Stimulated activated CD8-positive, alpha-beta memory T cell treated with anti-CD3 and anti-CD28 coated beads, Interleukin-7, amount 100 ng/mL, for 48 hours (primary cell): ENCODE measurements at regions not wholly inside any gene's neighbourhood (a gene's known extent, or its start where the extent isn't known, plus 50 kb on each side); places are given as distances from the start of the nearest gene placed in this dataset.

Experiments
- DNase-seq, 2 donors: peaks; one replicate each; pipeline ENCODE4 v3.0.0-alpha.2; 2020; ENCODE audit warnings: low read depth in 1 of 2; ENCODE audit errors: extremely low read depth in 1 of 2

DNA sequence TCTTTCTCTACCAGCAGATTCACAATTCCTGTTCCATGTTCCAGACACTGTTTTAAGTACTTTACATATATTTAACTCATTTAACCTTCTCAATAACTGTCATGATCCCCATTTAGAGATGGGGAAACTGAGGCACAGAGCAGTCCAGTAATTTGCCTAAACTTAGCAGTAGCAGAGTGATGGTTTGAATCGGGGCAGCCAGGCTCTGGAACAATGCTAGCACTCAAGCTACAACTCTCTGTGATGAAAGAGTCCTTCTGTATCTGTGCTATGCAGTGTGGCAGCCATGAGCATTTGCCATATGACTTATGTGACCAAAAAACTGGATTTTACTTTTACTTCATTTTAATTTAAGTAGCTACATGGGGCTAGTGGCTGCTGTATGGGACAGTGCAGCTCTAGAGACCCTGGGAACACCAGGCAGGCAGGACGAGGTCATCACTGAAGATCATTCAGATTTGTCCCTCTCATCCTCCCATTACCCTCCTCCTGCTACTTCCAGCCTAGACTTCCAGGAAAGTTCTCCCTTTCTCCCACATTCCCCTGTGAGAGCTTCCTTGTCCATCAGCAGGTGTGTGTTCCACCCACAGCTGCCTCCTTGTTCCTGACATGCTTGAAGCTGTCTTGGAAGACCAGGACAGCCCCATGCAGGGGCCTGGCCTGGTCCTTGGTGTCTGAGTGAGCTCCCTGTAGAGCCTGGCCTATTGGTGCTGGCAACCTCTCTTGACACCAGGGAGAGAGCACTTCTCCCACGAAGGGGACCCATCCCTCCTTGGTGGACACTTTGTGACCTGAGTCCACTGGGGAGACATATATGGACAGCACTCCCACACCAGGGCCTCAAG is 157.0 kb downstream of the MRPL14 start:
- no peak for DNase-seq

DNA sequence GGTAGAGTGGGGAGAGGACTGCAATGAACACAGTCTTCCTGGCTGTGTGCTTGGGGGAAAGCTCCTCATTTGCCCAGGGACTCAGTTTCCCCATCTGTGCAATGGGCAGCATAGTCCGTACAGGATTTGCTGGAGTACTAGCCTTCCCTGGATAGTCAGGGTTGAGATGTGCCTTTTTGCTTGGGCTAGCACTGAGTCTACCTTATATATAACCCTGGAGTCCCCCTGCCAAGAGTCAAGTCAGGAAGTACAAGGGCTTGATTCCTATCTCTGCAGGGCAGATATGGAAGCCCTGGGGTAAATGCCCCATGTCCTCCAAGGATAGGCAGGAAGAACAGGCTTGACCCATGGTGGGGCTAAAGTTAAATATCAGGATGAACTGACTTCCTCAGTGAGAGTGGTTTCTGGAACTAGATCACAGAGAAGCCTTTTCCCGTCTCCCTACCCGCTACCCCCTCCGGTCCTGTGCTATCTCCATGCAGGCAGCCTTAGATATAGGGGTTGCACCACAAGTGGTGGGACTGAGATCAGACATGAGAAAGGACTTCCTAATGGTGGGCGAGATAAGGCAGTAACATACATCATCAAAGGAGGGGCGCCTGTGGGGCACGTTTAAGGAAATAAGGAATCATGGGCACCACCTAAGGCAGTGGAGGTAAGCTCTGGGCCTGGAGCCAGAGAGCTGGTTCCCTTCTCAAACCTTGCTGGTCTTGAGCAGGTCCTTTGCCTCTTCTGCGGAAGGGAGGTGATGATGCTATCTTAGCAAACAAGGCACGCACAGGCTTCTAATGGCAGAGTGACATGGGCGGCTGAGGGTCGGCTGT is 157.9 kb downstream of the MRPL14 start:
- DNase-seq: no peak

DNA sequence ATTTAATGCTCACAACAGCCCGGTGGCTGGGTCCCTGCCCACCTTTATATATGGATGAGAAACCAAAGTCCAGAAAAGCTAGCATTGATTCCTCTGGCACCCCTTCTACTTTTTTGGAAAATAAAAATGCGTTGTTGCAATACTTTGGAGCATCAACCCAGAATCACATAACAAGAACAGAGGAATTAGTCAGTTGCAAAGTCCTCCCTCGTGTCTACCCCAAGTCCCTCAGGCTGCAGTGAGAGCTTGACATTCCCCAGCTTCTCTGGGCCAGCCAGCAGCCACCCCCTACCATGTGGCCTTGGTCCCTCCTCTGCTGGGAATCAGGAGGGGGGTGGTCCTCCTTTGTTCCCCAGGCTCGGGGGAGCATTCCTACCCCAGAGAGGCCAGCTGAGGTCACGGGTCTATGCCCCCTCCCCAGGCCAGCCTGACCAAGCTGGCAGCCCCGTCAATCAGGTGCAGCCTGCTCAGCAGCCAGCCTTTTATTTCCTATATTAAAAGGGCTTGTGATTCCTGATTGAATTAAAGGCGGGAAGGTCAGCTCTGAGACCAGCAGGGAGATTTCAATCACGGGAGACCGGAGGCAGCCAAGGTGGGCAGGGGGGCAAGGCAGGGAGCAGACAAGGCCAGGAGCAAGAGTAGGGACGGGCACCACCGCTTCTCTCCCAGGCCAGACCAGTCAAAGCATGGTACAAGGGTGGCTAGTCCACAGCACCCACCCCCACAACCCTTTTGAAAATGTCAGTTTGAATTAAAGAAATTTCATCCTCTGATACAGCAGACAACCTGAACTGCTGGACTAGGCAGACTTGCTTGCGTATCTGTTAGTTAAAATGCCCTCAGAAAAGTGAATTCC is 158.9 kb downstream of the MRPL14 start:
- DNase-seq: no peak

DNA sequence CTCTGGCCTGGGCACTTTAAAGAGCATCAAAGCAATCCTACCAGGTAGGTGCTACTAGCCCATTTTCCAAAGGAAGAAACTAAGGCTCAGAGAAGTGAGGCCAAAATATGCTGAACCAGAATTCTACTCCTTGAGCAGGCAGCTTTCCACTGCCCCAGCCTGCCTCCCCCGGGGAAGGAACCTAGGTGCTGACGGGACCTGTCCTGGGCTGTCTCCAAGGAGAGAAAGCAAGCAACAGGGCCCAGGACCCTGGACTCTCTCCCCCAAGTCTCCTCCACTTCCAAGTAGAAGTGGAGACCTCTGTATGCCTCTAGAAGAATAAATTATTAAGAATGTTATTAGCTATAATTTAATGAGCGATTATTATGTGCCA is 159.5 kb downstream of the MRPL14 start:
- DNase-seq: no peak

DNA sequence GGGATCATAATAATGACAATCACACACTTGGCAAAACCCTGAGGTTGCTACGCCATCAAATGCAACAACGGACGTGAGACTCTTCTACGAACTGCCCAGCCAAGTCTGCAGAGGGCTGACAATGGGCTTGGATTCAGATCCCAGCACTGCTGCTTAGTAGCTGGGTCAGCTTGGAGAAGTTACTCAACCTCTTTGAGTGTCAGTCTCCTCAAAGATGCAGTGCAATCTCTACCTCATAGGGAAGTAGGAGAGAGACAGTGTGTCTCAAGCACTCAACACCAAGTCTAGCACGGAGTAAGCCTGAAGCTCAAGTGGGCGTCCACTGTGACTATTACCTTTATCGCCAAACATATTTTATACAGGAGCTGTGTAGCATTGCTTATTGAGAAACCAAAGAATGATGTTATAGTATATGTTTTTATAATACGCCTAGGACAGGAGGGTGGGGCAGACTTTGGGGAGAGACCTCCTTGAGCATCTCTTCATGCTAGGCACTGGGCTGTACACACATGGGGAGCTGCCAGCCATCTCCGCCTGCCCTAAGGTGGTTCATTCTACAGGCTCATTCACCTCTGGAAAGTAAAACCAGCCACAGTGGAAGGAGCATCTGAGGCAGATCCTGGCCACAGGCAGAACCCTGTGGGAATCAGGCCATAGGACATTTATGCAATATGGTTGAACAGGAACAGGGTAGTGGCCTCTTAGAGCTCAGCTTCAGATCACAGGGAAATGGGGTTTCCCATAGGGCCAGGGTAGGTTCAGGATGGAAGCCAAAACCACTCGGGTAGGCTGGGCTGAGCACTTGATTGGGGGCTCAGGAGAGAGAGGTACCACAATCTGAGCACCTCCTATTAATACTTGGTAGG is 160.2 kb downstream of the MRPL14 start:
- no peak for DNase-seq

DNA sequence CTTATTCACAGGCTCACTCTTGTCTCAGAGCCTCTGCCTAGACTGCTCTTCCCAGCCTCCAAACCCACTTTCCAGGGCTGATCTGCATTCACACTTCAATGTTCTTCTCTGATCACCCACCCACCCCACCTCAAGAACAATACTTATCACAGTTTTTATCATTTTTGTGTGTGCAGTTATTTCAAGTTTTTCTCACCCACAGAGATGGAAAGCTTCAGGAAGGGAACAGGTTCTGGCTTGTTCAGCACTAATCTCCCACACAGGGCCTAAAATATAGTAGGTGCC is 160.9 kb downstream of the MRPL14 start:
- DNase-seq: no peak

DNA sequence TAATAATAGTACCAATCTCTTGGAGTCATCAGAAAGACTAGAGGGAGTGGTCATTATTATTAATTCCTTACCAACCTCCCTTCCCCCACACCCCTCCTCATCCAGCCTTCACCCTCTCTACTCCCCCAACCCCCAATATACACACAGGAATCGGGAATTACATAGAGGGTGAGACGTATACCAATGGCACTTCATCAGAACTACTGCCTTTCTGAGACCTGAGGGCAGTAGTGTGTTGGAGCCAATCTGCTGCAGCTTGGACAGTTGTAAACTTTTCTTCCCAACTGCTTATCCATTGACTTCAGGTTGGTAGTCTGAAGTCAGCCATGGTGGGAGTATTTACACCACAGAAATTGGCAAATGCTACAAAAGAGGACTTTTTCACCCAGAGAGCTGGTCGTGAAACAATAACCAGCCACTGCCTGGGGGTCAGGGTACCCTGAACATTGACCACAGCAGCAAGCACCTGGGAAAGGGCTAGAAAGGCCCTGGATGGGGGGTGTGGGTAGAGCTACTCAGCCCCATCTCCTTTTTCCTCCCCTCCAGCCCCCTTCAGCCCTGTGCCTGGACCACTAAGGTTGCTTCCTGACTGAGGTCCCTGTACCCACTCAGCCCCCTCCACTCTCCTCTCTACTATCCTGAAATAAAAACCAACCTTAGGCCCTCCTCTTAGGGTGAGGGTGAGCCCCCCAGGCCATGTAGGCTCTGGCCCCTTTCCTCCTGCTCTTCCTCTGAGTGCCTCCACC is 161.5 kb downstream of the MRPL14 start:
- no peak for DNase-seq

DNA sequence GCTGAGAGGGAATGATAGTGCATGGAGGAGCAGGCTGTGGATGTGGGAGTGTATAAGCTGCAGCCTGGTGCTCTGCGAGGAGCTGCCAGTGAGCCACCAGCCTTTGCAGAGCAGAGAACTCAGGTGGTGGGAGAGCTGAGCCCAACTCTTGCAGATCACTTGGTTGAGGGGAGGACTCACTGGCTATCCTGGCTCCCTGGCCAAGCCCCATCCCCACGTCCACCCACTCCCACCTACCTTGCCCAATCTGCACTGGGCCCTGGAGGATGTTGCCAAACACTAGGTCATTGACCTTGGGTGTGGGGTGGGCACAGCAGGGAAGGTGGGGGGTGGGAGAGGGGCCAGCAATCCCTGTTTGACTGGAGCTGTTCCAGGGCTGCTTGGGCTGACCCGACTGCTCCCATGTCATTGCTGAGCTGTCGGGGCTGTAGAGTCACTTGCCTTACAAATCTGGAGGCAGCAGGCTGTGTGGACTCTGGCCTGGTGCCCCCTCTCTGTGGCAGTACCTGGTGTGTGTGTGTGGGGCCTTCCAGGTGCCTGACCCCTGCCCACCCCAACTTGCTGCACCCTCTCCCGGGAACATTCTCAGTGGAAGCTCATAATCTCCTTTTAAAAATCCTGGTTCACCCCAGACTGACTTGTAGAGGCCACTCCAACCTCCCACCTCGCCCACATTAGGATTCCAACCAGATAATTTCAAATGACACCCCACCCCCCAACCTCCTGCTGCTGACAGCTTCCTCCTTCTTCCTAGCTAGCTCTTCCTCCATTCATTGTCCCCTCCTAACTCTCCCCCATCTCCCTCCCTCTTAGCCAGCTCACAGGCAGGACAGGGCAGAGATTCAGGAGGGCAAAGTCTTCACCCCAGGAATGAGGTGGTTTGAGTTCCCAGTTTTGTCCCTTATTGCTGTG is 162.3 kb downstream of the MRPL14 start:
- DNase-seq: no peak

DNA sequence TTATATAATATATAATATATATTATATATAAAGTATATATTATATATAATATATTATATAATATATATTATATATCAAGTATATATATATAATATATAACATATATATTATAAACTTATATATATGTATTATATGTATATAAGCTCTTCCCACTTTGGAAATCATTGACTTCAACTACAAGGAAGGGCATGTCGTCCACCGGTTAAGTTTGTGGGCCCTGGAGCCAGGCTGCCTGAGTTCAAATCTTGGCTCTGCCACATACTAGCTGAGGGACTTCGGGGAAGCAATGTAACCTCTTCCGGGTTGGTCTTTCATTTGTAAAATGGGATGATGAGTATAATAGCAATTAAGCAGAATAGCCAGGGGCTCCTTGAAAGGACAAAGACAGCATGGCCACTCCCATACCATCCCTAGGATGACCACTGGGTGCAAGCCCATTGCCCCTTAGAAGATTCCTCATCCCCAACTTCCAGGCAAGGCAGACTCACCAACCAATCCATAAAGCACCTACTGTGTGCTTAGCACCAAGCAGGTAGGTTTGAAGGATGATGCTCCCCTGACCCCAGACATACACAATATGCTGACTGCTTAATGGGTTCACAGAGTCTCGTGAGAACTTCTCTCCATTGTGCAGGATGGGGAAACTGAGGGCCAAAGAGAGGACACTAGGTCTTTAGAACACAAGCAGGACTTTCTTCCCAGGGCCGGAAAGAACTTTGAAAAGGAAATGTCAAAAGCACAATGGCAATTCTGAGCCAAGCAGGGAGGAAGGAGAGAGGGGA is 163.2 kb downstream of the MRPL14 start:
- no peak for DNase-seq

DNA sequence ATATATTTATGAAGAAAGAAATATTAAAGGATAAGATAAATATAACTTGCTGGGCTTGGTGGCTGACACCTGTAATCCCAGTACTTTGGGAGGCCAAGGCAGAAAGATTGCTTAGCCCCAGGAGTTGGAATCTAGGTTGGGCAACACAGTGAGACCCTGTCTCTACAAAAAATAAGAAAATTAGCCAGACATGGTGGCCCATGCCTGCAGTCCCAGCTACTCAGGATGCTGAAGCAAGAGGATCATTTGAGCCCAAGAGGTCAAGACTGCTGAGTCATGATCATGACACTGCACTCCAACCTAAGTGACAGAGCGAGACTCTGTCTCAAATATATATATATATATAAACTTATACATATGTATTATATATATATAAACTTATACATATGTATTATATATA is 164.0 kb downstream of the MRPL14 start:
- DNase-seq: no peak

DNA sequence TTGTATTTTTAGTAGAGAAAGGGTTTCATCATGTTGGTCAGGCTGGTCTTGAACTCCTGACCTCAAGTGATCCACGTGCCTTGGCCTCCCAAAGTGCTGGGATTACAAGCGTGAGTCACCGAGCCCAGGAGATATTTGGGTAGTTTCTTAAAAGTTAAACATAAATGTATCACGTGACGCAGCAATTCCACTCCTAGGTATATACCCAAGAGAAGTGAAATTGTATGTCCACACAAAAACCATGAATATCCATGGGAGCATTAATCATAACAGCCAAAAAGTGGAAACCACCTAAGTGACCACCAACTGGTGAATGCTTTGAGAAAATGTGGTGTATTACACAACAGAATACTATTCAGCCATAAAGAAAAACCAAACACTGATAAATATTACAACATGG is 164.8 kb downstream of the MRPL14 start:
- no peak for DNase-seq

DNA sequence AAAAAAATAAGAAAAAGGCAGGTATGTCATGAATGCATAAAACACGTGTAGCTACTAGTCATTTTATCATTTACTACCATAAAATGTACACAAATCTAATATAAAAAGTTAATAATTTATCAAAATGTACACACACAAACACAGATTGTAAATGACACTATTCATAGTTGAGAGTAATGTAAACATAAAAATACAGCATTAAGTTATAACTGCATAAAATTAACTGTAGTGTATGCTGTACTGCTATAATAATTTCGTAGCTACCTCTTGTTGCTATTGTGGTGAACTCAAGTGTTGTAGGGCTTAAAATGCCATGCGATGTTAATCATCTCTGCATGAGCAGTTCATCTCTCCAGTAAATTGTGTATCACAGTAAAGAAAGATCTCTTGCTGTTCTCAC is 170.0 kb downstream of the MRPL14 start:
- DNase-seq: no peak

DNA sequence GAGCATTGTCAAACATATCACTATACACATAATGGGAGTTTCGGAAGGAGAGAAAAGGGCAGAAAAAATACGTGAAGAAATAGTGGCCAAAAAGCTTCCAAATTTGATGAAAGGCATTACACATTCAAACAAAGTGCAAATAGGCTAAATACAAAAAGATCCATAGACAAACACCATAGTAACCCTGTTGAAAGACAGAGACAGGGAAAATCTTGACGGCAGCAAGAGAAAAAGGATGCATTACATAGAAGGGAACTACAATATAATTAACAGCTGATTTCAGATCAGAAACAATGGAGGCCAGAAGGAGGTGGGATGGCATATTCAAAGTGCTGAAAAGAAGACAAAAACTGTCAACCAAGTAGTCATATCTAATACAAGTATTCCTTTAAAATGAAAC is 170.8 kb downstream of the MRPL14 start:
- DNase-seq: no peak

DNA sequence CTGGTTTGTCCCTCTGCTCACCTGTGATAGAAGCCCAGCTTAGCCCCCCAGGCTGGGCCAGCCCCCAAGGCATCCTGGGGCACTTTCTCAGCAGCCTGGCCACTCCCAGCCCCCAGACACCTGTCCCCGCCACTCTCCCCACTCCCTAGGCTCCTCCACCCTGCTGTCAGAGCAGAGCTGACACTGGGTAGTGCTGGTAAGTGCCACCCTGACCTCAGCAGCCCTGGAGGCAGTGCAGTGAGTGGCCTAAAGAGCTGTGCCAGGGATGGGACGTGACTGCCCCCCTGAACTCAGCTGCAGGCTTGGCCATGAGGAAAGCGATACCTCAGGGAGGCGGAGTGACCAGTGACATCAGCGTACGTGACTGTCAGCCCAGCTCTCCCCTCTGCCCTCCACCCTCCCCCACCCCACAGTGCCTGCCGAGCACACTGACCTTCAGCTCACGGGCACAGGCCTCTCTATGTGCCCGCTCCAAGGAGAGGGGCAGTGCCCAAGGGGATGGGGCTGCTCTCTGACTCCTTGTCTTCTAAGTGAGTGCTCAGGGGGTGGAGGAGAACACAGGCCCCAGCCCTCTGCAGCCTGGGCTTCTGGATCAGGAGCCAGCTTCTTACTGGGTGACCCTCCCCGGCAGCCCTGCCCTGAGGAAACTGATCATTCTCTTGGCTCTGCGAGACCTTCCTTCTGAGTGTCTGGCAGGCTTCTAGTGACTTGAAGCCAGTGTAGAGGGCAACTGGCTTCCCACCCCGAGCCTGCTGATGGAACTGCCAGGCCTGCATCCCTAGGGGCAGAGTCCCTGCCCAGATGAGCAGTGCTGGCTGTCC is 172.7 kb downstream of the MRPL14 start:
- DNase-seq: no peak

DNA sequence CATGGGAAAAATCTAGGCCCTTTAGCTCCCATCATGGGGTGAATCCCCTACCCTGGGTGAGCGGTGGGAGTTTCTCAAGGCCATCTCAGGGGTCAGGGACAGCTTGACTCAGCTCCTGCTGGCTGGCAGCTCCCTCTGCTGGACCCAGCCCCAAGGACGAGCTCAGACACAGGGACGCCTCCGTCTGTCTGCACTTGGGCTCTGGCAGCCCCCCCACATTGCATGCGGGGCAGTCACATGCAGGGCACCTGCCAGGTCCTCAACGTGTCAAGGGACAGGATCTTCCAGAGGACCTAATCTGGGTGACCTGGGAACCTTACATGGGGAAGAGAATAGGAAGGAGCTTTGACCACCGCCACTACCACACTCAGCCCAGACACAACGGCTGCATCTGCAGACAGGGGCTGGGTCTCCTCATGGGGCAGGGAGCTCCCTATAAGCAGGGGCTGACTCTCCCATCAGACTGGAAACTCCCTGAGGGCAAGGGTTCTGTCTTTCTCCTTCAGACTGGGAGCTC is 173.4 kb downstream of the MRPL14 start:
- DNase-seq: no peak

DNA sequence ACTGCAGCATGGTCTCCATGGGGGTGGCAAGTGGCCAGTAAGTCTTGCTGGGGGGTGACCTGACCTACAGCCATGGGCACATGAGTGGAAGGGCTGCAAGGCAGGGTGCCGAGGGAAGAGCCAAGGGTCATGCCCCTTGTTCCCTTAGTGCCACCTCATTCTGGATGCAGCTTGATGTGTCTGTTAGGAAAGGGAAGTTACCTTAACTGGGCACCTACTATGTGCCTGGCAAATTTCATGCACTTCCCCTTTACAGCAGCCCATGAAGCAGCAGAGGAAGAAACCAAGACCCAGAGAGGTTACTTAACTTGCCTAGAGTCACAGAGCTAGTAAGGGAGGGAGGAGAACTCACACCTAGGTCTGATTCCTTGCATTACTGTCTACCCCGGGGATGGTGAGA is 174.0 kb downstream of the MRPL14 start:
- DNase-seq: no peak

DNA sequence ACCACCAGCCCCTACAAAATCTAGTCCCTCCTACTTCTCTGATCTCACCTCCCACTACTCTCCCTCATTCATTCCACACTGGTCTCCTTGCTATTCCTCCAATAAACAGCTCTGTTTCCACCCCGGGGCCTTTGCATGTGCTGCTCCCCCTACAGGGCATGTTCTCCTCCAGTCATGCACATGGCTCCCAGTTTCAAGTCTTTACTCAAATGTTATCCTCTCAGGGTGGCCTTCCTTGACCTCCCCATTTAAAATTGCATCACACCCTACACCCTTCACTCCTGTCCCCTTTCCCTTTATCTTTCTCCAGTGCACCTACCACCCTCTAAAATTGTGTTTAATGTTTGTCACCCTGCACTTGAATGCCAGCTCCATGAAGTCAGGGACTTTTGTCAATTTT is 174.5 kb downstream of the MRPL14 start:
- no peak for DNase-seq
